T-helper 1 cell treated with Interleukin-12 subunit alpha and Interleukin-12 subunit beta and Interleukin-4 antibody, amounts not matched to agents 30 μg/mL and 1 μg/mL, for 36 hours (primary cell): ENCODE measurements at regions not wholly inside any gene's neighbourhood (a gene's known extent, or its start where the extent isn't known, plus 50 kb on each side); places are given as distances from the start of the nearest gene placed in this dataset.
"Not testable (repeated sequence)": the region's sequence is repeated elsewhere in the genome, so short reads cannot be mapped to it uniquely, and the experiment has no call there.

ENCODE experiments used
- H3K27ac Mint-ChIP-seq: one replicate; pipeline ENCODE4 v1.8.0; 2021; ENCODE audit warnings: mild to moderate bottlenecking, mixed read lengths
- H3K27me3 Mint-ChIP-seq: one replicate; pipeline ENCODE4 v1.8.0; 2021; ENCODE audit warnings: low read depth, mixed read lengths
- H3K36me3 Mint-ChIP-seq: one replicate; pipeline ENCODE4 v1.8.0; 2021; ENCODE audit warnings: low read depth, mixed read lengths
- H3K4me1 Mint-ChIP-seq: one replicate; pipeline ENCODE4 v1.8.0; 2021; ENCODE audit warnings: low read depth, mixed read lengths
- H3K4me3 Mint-ChIP-seq: one replicate; pipeline ENCODE4 v1.8.0; 2021; ENCODE audit warnings: mild to moderate bottlenecking, moderate library complexity, mixed read lengths
- H3K9me3 Mint-ChIP-seq: one replicate; pipeline ENCODE4 v1.8.0; 2021; ENCODE audit warnings: mixed read lengths

DNA sequence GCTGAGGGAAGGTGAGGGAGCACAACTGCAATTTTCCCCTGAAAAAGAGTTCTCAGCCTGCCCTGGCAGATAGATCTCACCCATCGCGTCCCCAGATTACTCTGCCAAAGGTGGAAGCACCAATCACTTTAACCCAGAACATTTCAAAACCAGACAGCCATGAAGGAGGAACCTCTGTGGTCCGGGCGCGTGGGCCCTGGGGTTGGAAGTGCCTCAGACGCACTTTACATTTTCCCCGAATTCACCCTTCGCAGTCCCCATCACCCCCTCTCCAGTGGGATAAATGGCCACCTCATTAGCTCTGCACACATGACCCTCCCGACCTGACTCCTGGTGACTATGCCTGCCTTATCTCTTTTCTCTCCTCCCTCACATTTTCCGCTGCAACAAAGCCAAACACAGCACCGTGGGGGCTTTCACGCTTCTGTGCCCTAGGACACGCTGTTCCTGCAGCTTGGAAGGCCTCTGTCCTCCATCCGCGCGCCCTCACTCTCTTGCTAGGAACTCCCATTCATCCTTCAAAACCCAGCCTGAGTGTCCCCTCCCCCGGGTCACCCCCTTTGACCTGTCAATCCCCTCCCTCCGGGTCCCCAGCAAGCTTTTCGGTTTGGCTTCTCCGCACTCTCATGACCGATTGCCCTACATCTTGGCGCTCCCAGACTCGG is 68.2 kb upstream of the SPDYE9 start:
- not testable (repeated sequence) for H3K4me3 Mint-ChIP-seq, H3K4me1 Mint-ChIP-seq, H3K36me3 Mint-ChIP-seq, H3K9me3 Mint-ChIP-seq, H3K27ac Mint-ChIP-seq, H3K27me3 Mint-ChIP-seq

GRCh38 chr7:73148570-73148969 is 62.7 kb upstream of the SPDYE9 start:
- not testable (repeated sequence) for H3K9me3 Mint-ChIP-seq

DNA sequence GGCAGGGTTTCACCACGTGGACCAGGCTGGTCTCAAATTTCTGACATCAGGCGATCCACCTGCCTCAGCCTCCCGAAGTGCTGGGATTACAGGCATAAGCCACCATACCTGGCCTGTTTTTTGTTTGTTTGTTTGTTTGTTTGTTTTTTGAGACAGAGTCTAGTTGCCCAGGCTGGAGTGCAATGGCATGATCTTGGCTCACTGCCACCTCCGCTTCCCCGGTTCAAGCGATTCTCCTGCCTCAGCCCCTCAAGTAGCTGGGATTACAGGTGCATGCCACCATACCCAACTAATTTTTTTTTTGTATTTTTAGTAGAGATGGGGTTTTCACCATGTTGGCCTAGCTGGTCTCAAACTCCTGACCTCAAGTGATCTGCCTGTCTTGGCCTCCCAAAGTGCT is 61.8 kb upstream of the SPDYE9 start:
- H3K36me3 Mint-ChIP-seq, H3K4me1 Mint-ChIP-seq, H3K4me3 Mint-ChIP-seq, H3K27me3 Mint-ChIP-seq, H3K9me3 Mint-ChIP-seq, H3K27ac Mint-ChIP-seq: not testable (repeated sequence)

More at GRCh38 chr7:73148570-73148969, 62.7 kb upstream of the SPDYE9 start:
- H3K27me3 Mint-ChIP-seq, H3K27ac Mint-ChIP-seq, H3K4me1 Mint-ChIP-seq, H3K36me3 Mint-ChIP-seq, H3K4me3 Mint-ChIP-seq: not testable (repeated sequence)

DNA sequence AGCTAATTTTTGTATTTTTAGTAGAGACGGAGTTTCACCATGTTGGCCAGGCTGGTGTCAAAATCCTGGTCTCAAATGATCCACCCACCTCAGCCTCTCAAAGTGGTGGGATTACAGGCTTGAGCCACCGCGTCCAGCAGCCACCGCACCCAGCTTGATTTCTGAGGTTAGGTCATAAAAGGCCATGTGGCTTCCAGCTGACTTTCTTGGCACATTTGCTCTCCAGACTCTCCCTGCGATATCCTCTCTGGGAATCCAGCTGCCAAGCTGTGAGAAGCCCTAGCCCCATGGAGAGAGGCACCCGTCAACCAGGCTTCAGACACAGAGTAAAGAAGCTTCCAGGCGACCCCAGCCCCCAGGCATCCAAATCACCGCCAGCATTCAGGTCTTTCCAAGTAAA is 58.2 kb upstream of the SPDYE9 start:
- H3K9me3 Mint-ChIP-seq, H3K36me3 Mint-ChIP-seq, H3K27ac Mint-ChIP-seq, H3K4me3 Mint-ChIP-seq, H3K4me1 Mint-ChIP-seq, H3K27me3 Mint-ChIP-seq: not testable (repeated sequence)

DNA sequence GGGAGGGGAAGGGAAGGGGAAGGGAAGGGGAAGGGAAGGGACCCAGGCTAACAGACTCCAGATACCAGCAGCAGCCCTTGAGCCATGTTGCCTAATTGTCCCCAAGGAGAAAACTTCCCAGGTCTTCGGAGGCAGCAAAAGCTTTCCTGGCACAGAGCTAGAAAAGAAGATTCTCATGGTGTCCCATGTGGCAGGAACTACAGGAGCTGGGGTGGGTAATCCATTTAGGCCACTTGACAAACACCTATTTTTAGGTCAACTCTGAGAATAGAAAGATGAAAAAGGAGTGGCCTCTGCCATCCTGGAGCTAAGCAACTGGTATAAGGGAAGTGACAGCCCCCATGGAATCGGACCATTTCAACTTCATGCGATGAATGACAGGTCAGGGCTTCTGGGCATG is 52.1 kb upstream of the SPDYE9 start:
- not testable (repeated sequence) for H3K36me3 Mint-ChIP-seq, H3K9me3 Mint-ChIP-seq, H3K4me1 Mint-ChIP-seq, H3K27me3 Mint-ChIP-seq, H3K27ac Mint-ChIP-seq, H3K4me3 Mint-ChIP-seq
